GM12872 (cell line): ENCODE measurements at regions not wholly inside any gene's neighbourhood (a gene's known extent, or its start where the extent isn't known, plus 50 kb on each side); places are given as distances from the start of the nearest gene placed in this dataset.

ENCODE experiments used
- CTCF ChIP-seq: IDR thresholded peaks from 3 replicates; pipeline ENCODE4 v1.5.1; 2011; ENCODE audit warnings: low read depth, mild to moderate bottlenecking, low read length, moderate library complexity; ENCODE audit not compliant: insufficient read depth

- TF ChIP-seq CTCF, result no peak
Observed at GRCh38 chr16:35377142-35377541, 1917.7 kb downstream of the TP53TG3F start.

GRCh38 chr16:35386619-35387018 lies 1927.2 kb downstream of the TP53TG3F start:
- TF ChIP-seq CTCF, result no peak

- TF ChIP-seq CTCF, result peak; percentile 80
Observed at GRCh38 chr16:35391328-35391727, 1931.9 kb downstream of the TP53TG3F start.

- no peak for TF ChIP-seq CTCF
Observed at GRCh38 chr16:35398180-35398579, 1938.8 kb downstream of the TP53TG3F start.

GRCh38 chr16:35399133-35399532 lies 1939.7 kb downstream of the TP53TG3F start:
- no peak for TF ChIP-seq CTCF

GRCh38 chr16:35404273-35404672 lies 1944.9 kb downstream of the TP53TG3F start:
- no peak for TF ChIP-seq CTCF

GRCh38 chr16:35405526-35405925 lies 1946.1 kb downstream of the TP53TG3F start:
- no peak for TF ChIP-seq CTCF

- no peak for TF ChIP-seq CTCF
Observed at GRCh38 chr16:35409503-35409902, 1950.1 kb downstream of the TP53TG3F start.
